Natural killer cell treated with Interleukin-12 subunit alpha and Interleukin-12 subunit beta and Interleukin-15 and Interleukin-18, amount 100 ng/mL, for 72 hours (primary cell): ENCODE measurements at regions not wholly inside any gene's neighbourhood (a gene's known extent, or its start where the extent isn't known, plus 50 kb on each side); places are given as distances from the start of the nearest gene placed in this dataset.
"Not testable (repeated sequence)": the region's sequence is repeated elsewhere in the genome, so short reads cannot be mapped to it uniquely, and the experiment has no call there.

Source experiments
- ATAC-seq, 2 donors: fragments of 150-1000 bp; cut with Tn5 transposase in 1 of 2; sonication (Bioruptor Pico), chemical (Tn5 transposase) in 1 of 2; 2 replicates each; pipeline ENCODE4 v1.10.0; 2021
- DNase-seq: peaks from one replicate; pipeline ENCODE4 v3.0.0; 2022; ENCODE audit warnings: low spot score
- H3K27ac Mint-ChIP-seq, 2 donors: 1 replicate in 1 of 2; 2 replicates in 1 of 2; pipeline ENCODE4 v1.8.0; 2022; ENCODE audit warnings: mixed read lengths in 2 of 2, mild to moderate bottlenecking in 1 of 2, moderate library complexity in 1 of 2
- H3K27me3 Mint-ChIP-seq, 2 donors: 1 replicate in 1 of 2; 2 replicates in 1 of 2; pipeline ENCODE4 v1.8.0; 2022; ENCODE audit warnings: mixed read lengths in 2 of 2
- H3K36me3 Mint-ChIP-seq: one replicate; pipeline ENCODE4 v1.8.0; 2022; ENCODE audit warnings: mixed read lengths
- H3K4me1 Mint-ChIP-seq, 2 donors: 1 replicate in 1 of 2; 2 replicates in 1 of 2; pipeline ENCODE4 v1.8.0; 2022; ENCODE audit warnings: low read depth in 2 of 2, mixed read lengths in 2 of 2, mild to moderate bottlenecking in 1 of 2
- H3K4me3 Mint-ChIP-seq: one replicate; pipeline ENCODE4 v1.8.0; 2022; ENCODE audit warnings: mixed read lengths
- H3K9me3 Mint-ChIP-seq: 2 replicates; pipeline ENCODE4 v1.8.0; 2022; ENCODE audit warnings: mixed read lengths

DNA sequence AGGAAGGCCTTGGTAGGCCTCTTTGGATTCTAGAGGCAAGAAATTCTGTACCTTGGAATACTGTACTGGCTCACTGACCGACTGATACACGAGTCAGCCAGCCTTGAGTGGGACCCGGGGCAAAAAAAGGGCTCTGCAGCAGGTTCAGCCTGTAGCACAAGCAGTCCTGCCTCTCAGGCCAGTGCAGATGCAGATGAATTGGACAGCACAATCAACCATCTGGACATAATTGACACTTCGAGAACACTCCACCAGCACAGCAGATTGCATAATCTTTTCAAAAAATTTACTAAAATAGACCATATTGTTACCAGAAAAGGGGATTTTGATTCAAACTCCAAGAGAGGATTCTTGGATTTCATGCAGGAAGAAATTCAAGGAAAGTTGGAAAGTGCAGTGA, 241.6 kb downstream of the RPIA start:
- H3K9me3 Mint-ChIP-seq, result no peaks in the 10 kb centered on the region
- no peak overlapping the region for H3K4me3 Mint-ChIP-seq
- DNase-seq, result no peak
- H3K4me1 Mint-ChIP-seq, result no peaks in the 10 kb centered on the region
- no peak overlapping the region for H3K27ac Mint-ChIP-seq
- H3K36me3 Mint-ChIP-seq, result no peaks in the 10 kb centered on the region
- H3K27me3 Mint-ChIP-seq, result peaks cover 0 to 3% of the 10 kb centered on the region in 2 donors
- no peak for ATAC-seq

- H3K27ac Mint-ChIP-seq, result no peak overlapping the region
- ATAC-seq, result no peak
Observed at GRCh38 chr2:88933980-88934379, 242.5 kb downstream of the RPIA start.

DNA sequence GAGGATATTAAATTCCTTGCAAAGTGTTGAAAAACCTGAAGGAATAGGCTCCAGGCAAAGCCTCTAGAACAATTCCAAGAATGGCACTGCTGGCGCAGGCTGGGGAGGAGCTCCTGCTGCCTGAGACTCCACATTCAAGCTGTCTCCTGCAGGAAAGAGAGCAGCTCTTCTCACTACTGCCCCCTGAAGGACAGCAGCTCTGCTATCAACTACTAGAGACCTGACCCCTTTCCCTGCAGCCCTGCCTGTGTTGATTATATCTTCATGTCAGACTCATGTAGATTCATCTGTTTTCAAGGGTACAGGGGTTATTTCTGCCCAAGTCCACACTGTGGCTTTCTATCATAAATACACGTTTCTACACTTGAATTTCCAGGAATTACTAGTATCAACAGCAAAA, 249.7 kb downstream of the RPIA start:
- not testable (repeated sequence) for H3K4me1 Mint-ChIP-seq, H3K27me3 Mint-ChIP-seq, H3K27ac Mint-ChIP-seq, H3K9me3 Mint-ChIP-seq, DNase-seq, H3K4me3 Mint-ChIP-seq, H3K36me3 Mint-ChIP-seq, ATAC-seq

More at GRCh38 chr2:88933980-88934379, 242.5 kb downstream of the RPIA start:
- Mint-ChIP-seq H3K4me3 (no peak overlapping the region), H3K9me3 (no peaks in the 10 kb centered on the region), H3K27me3 (peaks cover 0 to 3% of the 10 kb centered on the region in 2 donors), H3K36me3 (no peaks in the 10 kb centered on the region), H3K4me1 (no peaks in the 10 kb centered on the region)
- no peak for DNase-seq

GRCh38 chr2:88942798-88943197, 251.3 kb downstream of the RPIA start:
- no peaks in the 10 kb centered on the region for H3K9me3 Mint-ChIP-seq
- DNase-seq, result no peak

GRCh38 chr2:88949336-88949735, 257.9 kb downstream of the RPIA start:
- Mint-ChIP-seq H3K9me3 (no peaks in the 10 kb centered on the region), H3K4me1 (no peaks in the 10 kb centered on the region), H3K27me3 (peaks cover 18 to 24% of the 10 kb centered on the region in 2 donors), H3K36me3 (no peaks in the 10 kb centered on the region), H3K4me3 (no peak overlapping the region), H3K27ac (no peak overlapping the region)
- DNase-seq (no peak), ATAC-seq (no peak)

More at GRCh38 chr2:88942798-88943197, 251.3 kb downstream of the RPIA start:
- Mint-ChIP-seq H3K4me3 (no peak overlapping the region), H3K36me3 (no peaks in the 10 kb centered on the region), H3K27ac (no peak overlapping the region), H3K27me3 (peaks cover 6 to 14% of the 10 kb centered on the region in 2 donors), H3K4me1 (no peaks in the 10 kb centered on the region)
- no peak for ATAC-seq

GRCh38 chr2:88950010-88950409, 258.5 kb downstream of the RPIA start:
- Mint-ChIP-seq H3K36me3 (no peaks in the 10 kb centered on the region), H3K9me3 (no peaks in the 10 kb centered on the region), H3K4me3 (no peak overlapping the region), H3K27me3 (peaks cover 18 to 24% of the 10 kb centered on the region in 2 donors), H3K4me1 (no peaks in the 10 kb centered on the region), H3K27ac (no peak overlapping the region)
- ATAC-seq, result no peak
- DNase-seq, result no peak

DNA sequence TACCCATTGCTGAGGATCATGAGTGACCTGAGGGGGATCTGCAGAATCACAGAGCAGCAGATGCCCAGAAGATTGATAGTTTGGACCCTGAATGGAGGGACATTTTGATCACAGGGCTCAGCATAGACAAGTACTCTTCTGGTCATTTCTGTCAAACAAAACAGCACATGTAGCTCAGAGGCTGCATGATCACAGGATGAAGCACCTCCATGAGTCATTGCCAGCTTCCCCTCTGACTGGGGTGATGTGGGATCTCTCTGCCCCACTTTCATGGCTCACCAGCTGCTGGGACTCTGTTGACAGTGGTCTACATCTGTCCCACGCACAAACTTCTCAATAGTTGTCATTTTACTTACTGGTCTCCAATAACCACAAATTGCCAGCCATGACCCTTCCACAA, 264.1 kb downstream of the RPIA start:
- Mint-ChIP-seq H3K4me1 (no peaks in the 10 kb centered on the region), H3K9me3 (no peaks in the 10 kb centered on the region), H3K36me3 (no peaks in the 10 kb centered on the region), H3K27ac (no peak overlapping the region), H3K4me3 (no peak overlapping the region), H3K27me3 (peaks cover 17 to 21% of the 10 kb centered on the region in 2 donors)
- DNase-seq (no peak), ATAC-seq (no peak)

DNA sequence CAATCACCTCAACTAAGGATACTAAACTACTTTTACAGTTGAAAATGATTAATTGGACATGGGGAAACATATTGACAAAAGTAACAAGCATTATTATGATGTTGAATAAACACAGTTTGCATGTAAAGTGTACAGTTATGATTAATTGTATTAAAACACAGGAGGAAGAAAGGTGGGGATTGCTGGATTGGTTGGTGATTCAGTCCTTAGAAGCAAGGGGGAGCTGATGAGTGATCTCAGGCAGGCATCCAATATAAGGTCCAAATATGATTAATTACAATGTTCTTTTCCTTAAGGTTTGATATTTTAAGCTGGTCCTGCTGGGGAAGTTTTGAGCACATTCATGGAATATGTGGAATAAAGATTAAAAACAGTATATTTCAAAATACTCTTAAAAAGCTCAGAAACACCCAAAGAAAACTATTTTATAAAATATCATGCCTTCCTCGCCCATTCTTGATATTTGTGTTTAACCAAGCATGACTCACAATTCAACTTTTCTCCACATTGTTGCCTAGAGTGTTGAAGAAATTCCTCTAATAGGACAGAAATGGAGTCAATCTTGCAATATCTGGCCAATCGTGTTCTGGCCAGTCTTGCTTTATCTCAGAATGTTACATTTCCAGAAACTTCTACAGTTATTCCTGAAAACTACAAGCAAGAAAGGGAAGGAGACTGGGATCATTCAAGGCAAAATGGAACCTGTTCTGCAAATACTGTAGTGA, 268.2 kb downstream of the RPIA start:
- H3K27ac Mint-ChIP-seq, result no peak overlapping the region
- H3K4me1 Mint-ChIP-seq, result no peaks in the 10 kb centered on the region
- no peak for DNase-seq
- H3K9me3 Mint-ChIP-seq, result no peaks in the 10 kb centered on the region
- no peaks in the 10 kb centered on the region for H3K36me3 Mint-ChIP-seq
- no peak overlapping the region for H3K4me3 Mint-ChIP-seq
- no peak for ATAC-seq
- peaks cover 9 to 13% of the 10 kb centered on the region in 2 donors for H3K27me3 Mint-ChIP-seq

- not testable (repeated sequence) for H3K36me3 Mint-ChIP-seq, H3K4me1 Mint-ChIP-seq, H3K4me3 Mint-ChIP-seq, H3K27ac Mint-ChIP-seq, DNase-seq, H3K9me3 Mint-ChIP-seq, ATAC-seq
- H3K27me3 Mint-ChIP-seq, result peaks cover 5 to 18% of the 10 kb centered on the region in 2 donors
Observed at GRCh38 chr2:88961323-88961722, 269.9 kb downstream of the RPIA start.

- no peak for DNase-seq
- Mint-ChIP-seq H3K9me3 (no peaks in the 10 kb centered on the region), H3K27ac (no peak overlapping the region), H3K4me3 (no peak overlapping the region), H3K4me1 (no peaks in the 10 kb centered on the region), H3K27me3 (peaks cover 2 to 28% of the 10 kb centered on the region in 2 donors), H3K36me3 (no peaks in the 10 kb centered on the region)
- ATAC-seq, result no peak
Observed at GRCh38 chr2:88967844-88968243, 276.4 kb downstream of the RPIA start.

- not testable (repeated sequence) for H3K9me3 Mint-ChIP-seq, ATAC-seq, H3K27ac Mint-ChIP-seq, H3K36me3 Mint-ChIP-seq, H3K4me3 Mint-ChIP-seq, DNase-seq, H3K4me1 Mint-ChIP-seq
- H3K27me3 Mint-ChIP-seq, result peaks cover 2 to 21% of the 10 kb centered on the region in 2 donors
Observed at GRCh38 chr2:88978011-88978410, 286.5 kb downstream of the RPIA start.

DNA sequence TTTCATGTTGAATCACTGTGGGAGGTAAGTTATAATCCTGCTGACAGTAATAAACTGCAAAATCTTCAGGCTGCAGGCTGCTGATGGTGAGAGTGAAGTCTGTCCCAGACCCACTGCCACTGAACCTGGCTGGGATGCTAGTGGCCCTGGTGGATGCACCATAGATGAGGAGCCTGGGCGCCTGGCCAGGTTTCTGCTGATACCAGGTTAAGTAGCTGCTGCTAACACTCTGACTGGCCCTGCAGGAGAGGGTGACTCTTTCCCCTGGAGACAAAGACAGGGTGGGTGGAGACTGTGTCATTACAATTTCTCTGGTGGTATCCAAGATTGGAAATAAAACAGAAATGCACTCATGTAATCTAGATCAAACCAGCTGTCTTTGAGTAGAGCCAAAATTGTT, 287.0 kb downstream of the RPIA start:
- peaks cover 2 to 21% of the 10 kb centered on the region in 2 donors for H3K27me3 Mint-ChIP-seq
- ATAC-seq, H3K36me3 Mint-ChIP-seq, H3K27ac Mint-ChIP-seq, H3K4me1 Mint-ChIP-seq, DNase-seq, H3K4me3 Mint-ChIP-seq, H3K9me3 Mint-ChIP-seq: not testable (repeated sequence)

GRCh38 chr2:88984079-88984478, 292.6 kb downstream of the RPIA start:
- not testable (repeated sequence) for H3K9me3 Mint-ChIP-seq, DNase-seq, H3K27ac Mint-ChIP-seq, H3K4me1 Mint-ChIP-seq, H3K36me3 Mint-ChIP-seq, ATAC-seq, H3K4me3 Mint-ChIP-seq
- peaks cover 7 to 21% of the 10 kb centered on the region in 2 donors for H3K27me3 Mint-ChIP-seq

DNA sequence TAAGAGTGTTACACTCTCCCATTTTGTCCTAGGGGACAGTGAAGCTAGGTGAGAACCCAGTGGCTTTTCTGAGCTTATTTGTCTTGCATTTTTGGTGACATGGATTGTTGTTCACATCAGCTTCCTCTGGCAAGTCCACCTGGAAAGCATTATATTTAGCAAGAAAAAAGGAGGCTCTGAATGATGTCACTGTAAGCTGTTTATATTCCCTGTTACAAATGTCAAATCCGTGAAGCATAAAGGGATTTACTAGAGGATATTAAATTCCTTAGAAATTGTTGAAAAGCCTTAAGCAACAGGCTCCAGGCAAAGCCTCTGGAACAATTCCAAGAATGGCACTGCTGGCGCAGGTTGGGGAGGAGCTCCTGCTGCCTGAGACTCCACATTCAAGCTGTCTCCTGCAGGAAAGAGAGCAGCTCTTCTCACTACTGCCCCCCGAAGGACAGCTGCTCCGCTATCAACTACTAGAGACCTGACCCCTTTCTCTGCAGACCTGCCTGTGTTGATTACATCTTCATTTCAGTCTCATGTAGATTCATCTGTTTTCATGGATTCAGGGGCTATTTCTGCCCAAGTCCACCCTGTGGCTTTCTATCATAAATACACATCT, 295.4 kb downstream of the RPIA start:
- not testable (repeated sequence) for DNase-seq, H3K9me3 Mint-ChIP-seq, H3K4me1 Mint-ChIP-seq, ATAC-seq, H3K4me3 Mint-ChIP-seq, H3K36me3 Mint-ChIP-seq, H3K27ac Mint-ChIP-seq
- peaks cover 7 to 13% of the 10 kb centered on the region in 2 donors for H3K27me3 Mint-ChIP-seq
